ENCODE measurements at regions not wholly inside any gene's neighbourhood (a gene's known extent, or its start where the extent isn't known, plus 50 kb on each side); places are given as distances from the start of the nearest gene placed in this dataset.

GRCh38 chr3:72675243-72675642, 173.0 kb downstream of the SHQ1 start:
- no peak overlapping the region for H3K23ac ChIP-seq (ENCODE audit: low read length)
- no peaks in the 10 kb centered on the region for H3K27me3 ChIP-seq (ENCODE audit: insufficient read depth, low read length, poor library complexity)
- H4K8ac ChIP-seq (ENCODE audit: low read depth, low read length): no peak overlapping the region
- H3K36me3 ChIP-seq (ENCODE audit: control insufficient read depth, insufficient read depth, low read length): no peaks in the 10 kb centered on the region
- no peak overlapping the region for H3K9ac ChIP-seq (ENCODE audit: low read length)
- no peak overlapping the region for H2AK5ac ChIP-seq (ENCODE audit: low read length)
- H3K18ac ChIP-seq (ENCODE audit: low read length): no peak overlapping the region
- no peaks in the 10 kb centered on the region for H3K4me1 ChIP-seq (ENCODE audit: control insufficient read depth, low read depth, low read length)
- no peak overlapping the region for H3K4me2 ChIP-seq (ENCODE audit: low read length)
- H3K79me2 ChIP-seq (ENCODE audit: control insufficient read depth, insufficient read depth, low read length): no peaks in the 10 kb centered on the region
- DNase-seq: no peak
- no peak overlapping the region for H3K4me3 ChIP-seq (ENCODE audit: low read length)
- no peaks in the 10 kb centered on the region for H3K79me1 ChIP-seq (ENCODE audit: low read length)
- no peak overlapping the region for H3K4ac ChIP-seq (ENCODE audit: low read depth, low read length)
- H3K27ac ChIP-seq (ENCODE audit: low read depth, low read length): no peak overlapping the region
- H2BK5ac ChIP-seq (ENCODE audit: low read length): no peak overlapping the region
- H4K5ac ChIP-seq (ENCODE audit: low read length): no peak overlapping the region
- H2BK15ac ChIP-seq (replicated peaks; ENCODE audit: low read depth): no peak overlapping the region
- H2BK120ac ChIP-seq (ENCODE audit: low read depth, low read length): no peak overlapping the region
- no peak overlapping the region for H3K56ac ChIP-seq (ENCODE audit: low read length)
- no CpG with 5 or more reads among the region's 1 CpG for WGBS (ENCODE audit: extremely low coverage, insufficient coverage, low lambda C conversion rate)

DNA sequence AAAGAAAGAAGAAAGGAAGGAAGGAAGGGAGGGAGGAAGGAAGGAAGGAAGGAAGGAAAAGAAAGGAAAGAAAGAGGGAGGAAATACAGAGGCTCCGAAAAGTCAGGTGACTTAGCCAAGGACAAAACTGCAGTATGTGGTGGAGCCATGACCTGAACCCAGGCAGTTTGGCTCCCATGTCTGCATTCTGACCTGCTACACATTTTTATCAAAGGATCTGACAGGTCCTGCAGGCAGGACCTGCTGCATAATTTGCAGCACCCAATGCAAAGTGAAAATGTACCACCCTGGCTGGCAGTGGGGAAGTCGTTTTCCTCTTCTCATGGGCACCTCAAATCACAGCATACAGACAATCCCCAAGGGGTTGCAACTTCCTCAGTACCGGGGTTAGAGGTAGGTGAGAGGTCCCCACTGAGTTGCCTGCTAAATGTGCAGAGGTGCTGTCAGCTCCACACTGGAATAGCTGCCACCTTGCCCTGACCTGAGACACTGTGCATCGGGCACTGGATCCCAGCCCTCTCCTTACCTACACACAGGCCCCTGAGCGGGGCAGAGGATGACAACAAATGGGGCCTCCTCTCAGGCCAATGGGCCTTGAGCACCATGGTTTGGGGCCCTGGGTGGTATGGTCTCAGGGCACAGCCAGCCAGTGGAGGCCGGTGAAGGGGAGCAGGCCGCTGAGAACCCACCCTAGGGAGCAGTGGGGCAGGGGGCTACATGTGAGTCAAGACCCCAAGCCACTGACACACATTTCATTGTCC, 175.1 kb downstream of the SHQ1 start:
- Histone ChIP-seq H3K4ac (ENCODE audit: low read depth, low read length) (no peak overlapping the region), H3K18ac (ENCODE audit: low read length) (no peak overlapping the region), H2BK15ac (replicated peaks; ENCODE audit: low read depth) (no peak overlapping the region), H3K36me3 (ENCODE audit: control insufficient read depth, insufficient read depth, low read length) (no peaks in the 10 kb centered on the region), H4K8ac (ENCODE audit: low read depth, low read length) (no peak overlapping the region), H3K79me2 (ENCODE audit: control insufficient read depth, insufficient read depth, low read length) (no peaks in the 10 kb centered on the region), H3K4me3 (ENCODE audit: low read length) (no peak overlapping the region), H3K79me1 (ENCODE audit: low read length) (no peaks in the 10 kb centered on the region), H3K4me2 (ENCODE audit: low read length) (no peak overlapping the region), H2BK120ac (ENCODE audit: low read depth, low read length) (no peak overlapping the region), H3K23ac (ENCODE audit: low read length) (no peak overlapping the region), H2AK5ac (ENCODE audit: low read length) (no peak overlapping the region), H4K5ac (ENCODE audit: low read length) (no peak overlapping the region), H3K4me1 (ENCODE audit: control insufficient read depth, low read depth, low read length) (no peaks in the 10 kb centered on the region), H3K56ac (ENCODE audit: low read length) (no peak overlapping the region), H3K27me3 (ENCODE audit: insufficient read depth, low read length, poor library complexity) (no peaks in the 10 kb centered on the region), H3K27ac (ENCODE audit: low read depth, low read length) (no peak overlapping the region), H2BK5ac (ENCODE audit: low read length) (no peak overlapping the region), H3K9ac (ENCODE audit: low read length) (no peak overlapping the region)
- WGBS (ENCODE audit: extremely low coverage, insufficient coverage, low lambda C conversion rate): no CpG with 5 or more reads among the region's 7 CpGs
- no peak for DNase-seq

DNA sequence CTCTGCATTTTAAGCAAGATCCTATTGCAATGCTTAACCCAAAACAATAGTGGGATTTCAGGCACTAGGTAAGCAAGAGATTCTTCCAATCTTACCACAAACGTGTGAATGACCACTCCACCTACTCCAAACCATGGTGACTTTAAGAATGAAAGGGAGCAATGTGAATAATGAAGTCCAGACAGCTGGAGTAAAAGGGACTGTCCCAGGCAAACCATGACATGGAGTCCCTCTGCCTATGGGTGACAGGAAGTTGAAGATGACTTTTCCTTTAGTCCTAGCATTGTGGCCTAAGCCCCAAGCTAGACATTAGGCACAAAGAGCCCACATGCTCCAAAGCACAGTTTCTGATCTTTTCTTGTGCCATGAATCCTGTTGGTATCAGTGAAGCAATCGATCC, 179.0 kb downstream of the SHQ1 start:
- Histone ChIP-seq H4K8ac (ENCODE audit: low read depth, low read length) (no peak overlapping the region), H3K79me2 (ENCODE audit: control insufficient read depth, insufficient read depth, low read length) (no peaks in the 10 kb centered on the region)
- WGBS (ENCODE audit: extremely low coverage, insufficient coverage, low lambda C conversion rate): no CpG with 5 or more reads among the region's 2 CpGs

GRCh38 chr3:72666447-72666755, 181.8 kb downstream of the SHQ1 start:
- H3K4ac ChIP-seq (ENCODE audit: low read depth, low read length): no peak overlapping the region
- no CpG with 5 or more reads among the region's 3 CpGs for WGBS (ENCODE audit: extremely low coverage, insufficient coverage, low lambda C conversion rate)
- H4K5ac ChIP-seq (ENCODE audit: low read length): no peak overlapping the region
- H3K18ac ChIP-seq (ENCODE audit: low read length): no peak overlapping the region
- no peak for DNase-seq
- H3K4me2 ChIP-seq (ENCODE audit: low read length): no peak overlapping the region
- H3K23ac ChIP-seq (ENCODE audit: low read length): no peak overlapping the region
- no peaks in the 10 kb centered on the region for H3K27me3 ChIP-seq (ENCODE audit: insufficient read depth, low read length, poor library complexity)
- no peak overlapping the region for H3K56ac ChIP-seq (ENCODE audit: low read length)
- no peak overlapping the region for H2BK5ac ChIP-seq (ENCODE audit: low read length)
- H2AK5ac ChIP-seq (ENCODE audit: low read length): no peak overlapping the region
- no peaks in the 10 kb centered on the region for H3K79me2 ChIP-seq (ENCODE audit: control insufficient read depth, insufficient read depth, low read length)
- H3K36me3 ChIP-seq (ENCODE audit: control insufficient read depth, insufficient read depth, low read length): no peaks in the 10 kb centered on the region
- no peaks in the 10 kb centered on the region for H3K79me1 ChIP-seq (ENCODE audit: low read length)
- H3K27ac ChIP-seq (ENCODE audit: low read depth, low read length): no peak overlapping the region
- H4K8ac ChIP-seq (ENCODE audit: low read depth, low read length): no peak overlapping the region
- no peak overlapping the region for H3K9ac ChIP-seq (ENCODE audit: low read length)
- no peak overlapping the region for H3K4me3 ChIP-seq (ENCODE audit: low read length)
- H3K4me1 ChIP-seq (ENCODE audit: control insufficient read depth, low read depth, low read length): peaks cover 3% of the 10 kb centered on the region
- H2BK15ac ChIP-seq (replicated peaks; ENCODE audit: low read depth): no peak overlapping the region
- no peak overlapping the region for H2BK120ac ChIP-seq (ENCODE audit: low read depth, low read length)

More for the DNA sequence above, 179.0 kb downstream of the SHQ1 start:
- Histone ChIP-seq H2AK5ac (ENCODE audit: low read length) (no peak overlapping the region), H3K4me2 (ENCODE audit: low read length) (no peak overlapping the region), H3K4me3 (ENCODE audit: low read length) (no peak overlapping the region), H3K27me3 (ENCODE audit: insufficient read depth, low read length, poor library complexity) (no peaks in the 10 kb centered on the region), H3K79me1 (ENCODE audit: low read length) (no peaks in the 10 kb centered on the region), H3K27ac (ENCODE audit: low read depth, low read length) (no peak overlapping the region), H3K18ac (ENCODE audit: low read length) (no peak overlapping the region), H3K56ac (ENCODE audit: low read length) (no peak overlapping the region), H4K5ac (ENCODE audit: low read length) (no peak overlapping the region), H2BK120ac (ENCODE audit: low read depth, low read length) (no peak overlapping the region), H2BK15ac (replicated peaks; ENCODE audit: low read depth) (no peak overlapping the region), H3K36me3 (ENCODE audit: control insufficient read depth, insufficient read depth, low read length) (no peaks in the 10 kb centered on the region), H3K9ac (ENCODE audit: low read length) (no peak overlapping the region), H2BK5ac (ENCODE audit: low read length) (no peak overlapping the region), H3K23ac (ENCODE audit: low read length) (no peak overlapping the region), H3K4me1 (ENCODE audit: control insufficient read depth, low read depth, low read length) (peaks cover 3% of the 10 kb centered on the region), H3K4ac (ENCODE audit: low read depth, low read length) (no peak overlapping the region)
- no peak for DNase-seq

DNA sequence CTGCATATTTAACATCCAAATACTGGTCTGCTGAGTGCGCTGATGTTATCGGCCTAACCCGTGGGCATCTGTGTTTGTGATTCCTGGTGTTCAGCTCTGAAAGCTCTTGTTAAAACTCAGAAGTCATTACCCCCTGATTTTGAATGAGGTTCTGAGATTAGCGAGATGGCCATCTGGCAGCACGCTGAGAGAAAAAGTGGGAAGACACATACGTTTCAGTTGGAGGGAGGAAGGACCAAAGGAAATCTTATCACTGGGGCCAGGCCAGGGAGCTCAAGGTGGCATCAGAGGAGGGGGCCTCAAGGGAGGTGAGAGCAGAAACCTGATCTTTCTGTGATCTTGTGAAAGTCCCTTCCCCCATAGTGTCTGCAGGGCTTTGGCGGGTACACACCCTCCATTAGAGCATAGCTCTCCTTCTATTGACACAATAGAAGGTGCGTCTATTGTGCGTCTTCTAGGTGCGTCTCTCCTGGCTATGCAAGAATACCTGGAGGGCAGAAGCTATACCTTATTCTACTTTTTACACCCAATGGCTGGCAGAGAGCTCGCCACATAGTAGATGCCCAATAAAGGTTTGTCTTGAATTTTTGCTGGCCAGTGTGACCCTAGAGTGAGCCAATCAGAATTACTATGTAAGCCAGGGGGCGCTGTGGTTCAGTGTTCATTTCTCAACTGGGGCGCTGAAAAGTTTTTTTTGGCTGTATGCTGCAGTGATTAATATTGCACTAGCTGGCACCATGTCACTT, 182.4 kb downstream of the SHQ1 start:
- H4K8ac ChIP-seq (ENCODE audit: low read depth, low read length): no peak overlapping the region
- H2BK120ac ChIP-seq (ENCODE audit: low read depth, low read length): no peak overlapping the region
- no peak overlapping the region for H3K27ac ChIP-seq (ENCODE audit: low read depth, low read length)
- H4K5ac ChIP-seq (ENCODE audit: low read length): no peak overlapping the region
- H3K56ac ChIP-seq (ENCODE audit: low read length): no peak overlapping the region
- peak; percentile 95 for DNase-seq
- H3K79me2 ChIP-seq (ENCODE audit: control insufficient read depth, insufficient read depth, low read length): no peaks in the 10 kb centered on the region
- no peak overlapping the region for H2BK5ac ChIP-seq (ENCODE audit: low read length)
- H3K4me1 ChIP-seq (ENCODE audit: control insufficient read depth, low read depth, low read length): peaks cover 3% of the 10 kb centered on the region
- no peak overlapping the region for H3K4ac ChIP-seq (ENCODE audit: low read depth, low read length)
- no peak overlapping the region for H3K4me2 ChIP-seq (ENCODE audit: low read length)
- H3K4me3 ChIP-seq (ENCODE audit: low read length): no peak overlapping the region
- H3K18ac ChIP-seq (ENCODE audit: low read length): no peak overlapping the region
- no peak overlapping the region for H3K23ac ChIP-seq (ENCODE audit: low read length)
- WGBS (ENCODE audit: extremely low coverage, insufficient coverage, low lambda C conversion rate): no CpG with 5 or more reads among the region's 13 CpGs
- H3K27me3 ChIP-seq (ENCODE audit: insufficient read depth, low read length, poor library complexity): no peaks in the 10 kb centered on the region
- no peak overlapping the region for H3K9ac ChIP-seq (ENCODE audit: low read length)
- no peaks in the 10 kb centered on the region for H3K79me1 ChIP-seq (ENCODE audit: low read length)
- H3K36me3 ChIP-seq (ENCODE audit: control insufficient read depth, insufficient read depth, low read length): no peaks in the 10 kb centered on the region
- no peak overlapping the region for H2BK15ac ChIP-seq (replicated peaks; ENCODE audit: low read depth)
- no peak overlapping the region for H2AK5ac ChIP-seq (ENCODE audit: low read length)

Data from mesendoderm (in vitro differentiated cells).